ENCODE measurements at regions not wholly inside any gene's neighbourhood (a gene's known extent, or its start where the extent isn't known, plus 50 kb on each side); places are given as distances from the start of the nearest gene placed in this dataset.

GRCh38 chr12:89260841-89261637, 91.3 kb downstream of the DUSP6 start:
- Mint-ChIP-seq H3K27me3 (ENCODE audit: low read depth in 3 of 3) (no peaks in the 10 kb centered on the region), H3K4me3 (no peak overlapping the region), H3K36me3 (peaks cover 2 to 7% of the 10 kb centered on the region in 2 donors), H3K4me1 (peaks cover 14% of the 10 kb centered on the region), H3K27ac (no peak overlapping the region), H3K9me3 (peaks cover 0 to 8% (median 6%) of the 10 kb centered on the region in 7 donors)
- Histone ChIP-seq H3K9me3 (replicated peaks in 1 of 2; ENCODE audit: control insufficient read depth in 1 of 2, insufficient read depth in 1 of 2, low read length in 2 of 2) (no peaks in the 10 kb centered on the region), H2AFZ (ENCODE audit: insufficient read depth, low read depth, low read length, poor library complexity, severe bottlenecking) (no peak overlapping the region), H3K4me3 (replicated peaks in 1 of 3; ENCODE audit: low read depth in 2 of 3, low read length in 3 of 3) (no peak overlapping the region), H3K4me2 (replicated peaks; ENCODE audit: extremely low read depth, low read length, poor library complexity, severe bottlenecking) (no peak overlapping the region), H3K27ac (ENCODE audit: low read depth in 1 of 2, low read length in 2 of 2) (no peak overlapping the region), H4K20me1 (ENCODE audit: insufficient read depth, low read length) (no peaks in the 10 kb centered on the region), H3K36me3 (replicated peaks in 1 of 2; ENCODE audit: control insufficient read depth in 1 of 2, insufficient read depth in 2 of 2, low read length in 2 of 2) (no peaks in the 10 kb centered on the region), H3K9ac (ENCODE audit: insufficient read depth, low read length, poor library complexity, severe bottlenecking) (no peak overlapping the region), H3K79me2 (ENCODE audit: insufficient read depth, low read length) (no peaks in the 10 kb centered on the region), H3K27me3 (ENCODE audit: control insufficient read depth in 2 of 2, insufficient read depth in 2 of 2, low read length in 2 of 2) (no peaks in the 10 kb centered on the region), H3K4me1 (ENCODE audit: control insufficient read depth in 1 of 2, insufficient read depth in 2 of 2, low read length in 2 of 2) (peaks cover 10 to 11% of the 10 kb centered on the region in 2 donors)
- intact Hi-C loops (cut with micrococcal nuclease) = loop anchor here (10.0 kb wide), 3 partner anchors 94 to 206 kb away; partner anchors contain the start of gene DUSP6 (in 1 of the 2)
- no peak for DNase-seq
- no peak for TF ChIP-seq CTCF (IDR thresholded peaks at IDR 0.05)

GRCh38 chr12:89259821-89260220, 92.5 kb downstream of the DUSP6 start:
- no peaks in the 10 kb centered on the region for H3K9me3 ChIP-seq (replicated peaks in 1 of 2; ENCODE audit: control insufficient read depth in 1 of 2, insufficient read depth in 1 of 2, low read length in 2 of 2)
- WGBS (ENCODE audit: insufficient coverage) = 86% methylated on average over 1 of the region's 3 CpGs
- no peaks in the 10 kb centered on the region for H3K27me3 ChIP-seq (ENCODE audit: control insufficient read depth in 2 of 2, insufficient read depth in 2 of 2, low read length in 2 of 2)
- DNase-seq = no peak
- no peak overlapping the region for H3K27ac ChIP-seq (ENCODE audit: low read depth in 1 of 2, low read length in 2 of 2)
- no peak overlapping the region for H2AFZ ChIP-seq (ENCODE audit: insufficient read depth, low read depth, low read length, poor library complexity, severe bottlenecking)
- Mint-ChIP-seq H3K36me3 (peaks cover 2 to 7% of the 10 kb centered on the region in 2 donors), H3K27ac (no peak overlapping the region), H3K9me3 (peaks cover 0 to 9% (median 6%) of the 10 kb centered on the region in 7 donors), H3K4me3 (no peak overlapping the region), H3K27me3 (ENCODE audit: low read depth in 3 of 3) (peaks cover 0 to 1% (median 0%) of the 10 kb centered on the region in 3 donors), H3K4me1 (peaks cover 6% of the 10 kb centered on the region)
- no peak overlapping the region for H3K4me3 ChIP-seq (replicated peaks in 1 of 3; ENCODE audit: low read depth in 2 of 3, low read length in 3 of 3)
- no peak overlapping the region for H3K4me2 ChIP-seq (replicated peaks; ENCODE audit: extremely low read depth, low read length, poor library complexity, severe bottlenecking)
- no peak for TF ChIP-seq CTCF (IDR thresholded peaks at IDR 0.05)
- H4K20me1 ChIP-seq (ENCODE audit: insufficient read depth, low read length) = no peaks in the 10 kb centered on the region
- H3K36me3 ChIP-seq (replicated peaks in 1 of 2; ENCODE audit: control insufficient read depth in 1 of 2, insufficient read depth in 2 of 2, low read length in 2 of 2) = no peaks in the 10 kb centered on the region
- H3K4me1 ChIP-seq (ENCODE audit: control insufficient read depth in 1 of 2, insufficient read depth in 2 of 2, low read length in 2 of 2) = no peaks in the 10 kb centered on the region
- no peak overlapping the region for H3K9ac ChIP-seq (ENCODE audit: insufficient read depth, low read length, poor library complexity, severe bottlenecking)
- H3K79me2 ChIP-seq (ENCODE audit: insufficient read depth, low read length) = no peaks in the 10 kb centered on the region
- intact Hi-C loops (cut with micrococcal nuclease) = loop anchor here (10.0 kb wide), 3 partner anchors 95 to 205 kb away; partner anchors contain the start of gene DUSP6 (in 1 of the 2)

Data from CD14-positive monocyte (primary cell).